Suprapubic skin (tissue), 4 donors: ENCODE measurements at regions not wholly inside any gene's neighbourhood (a gene's known extent, or its start where the extent isn't known, plus 50 kb on each side); places are given as distances from the start of the nearest gene placed in this dataset.

Source experiments
- EP300 ChIP-seq: sonication (generic); formaldehyde crosslinking; IDR thresholded peaks from one replicate; pipeline ENCODE4 v1.6.1; 2017; ENCODE audit warnings: antibody characterized with exemption
- POLR2A ChIP-seq, 2 donors: fragments of 450-650 bp; IDR thresholded peaks; one replicate each; pipeline ENCODE4 v1.6.1; 2017; ENCODE audit warnings: antibody characterized with exemption in 2 of 2, mild to moderate bottlenecking in 2 of 2, moderate library complexity in 2 of 2
- POLR2AphosphoS5 ChIP-seq, 3 donors: sonication (generic); formaldehyde crosslinking; IDR thresholded peaks; one replicate each; pipeline ENCODE4 v1.6.1; 2017; ENCODE audit warnings: antibody characterized with exemption in 3 of 3
- TF ChIP-seq, protein P1 (sequence below), 2 donors: fragments of 200-600 bp in 1 of 2; fragments of 450-650 bp in 1 of 2; sonication (generic) in 1 of 2; IDR thresholded peaks; one replicate each; pipeline ENCODE4 v1.5.1; 2016 to 2019; ENCODE audit warnings: antibody characterized with exemption in 2 of 2, mild to moderate bottlenecking in 1 of 2, moderate library complexity in 1 of 2

GRCh38 chr4:44984083-44984482 is 257.7 kb upstream of the GNPDA2 start:
- TF ChIP-seq, protein P1, sequence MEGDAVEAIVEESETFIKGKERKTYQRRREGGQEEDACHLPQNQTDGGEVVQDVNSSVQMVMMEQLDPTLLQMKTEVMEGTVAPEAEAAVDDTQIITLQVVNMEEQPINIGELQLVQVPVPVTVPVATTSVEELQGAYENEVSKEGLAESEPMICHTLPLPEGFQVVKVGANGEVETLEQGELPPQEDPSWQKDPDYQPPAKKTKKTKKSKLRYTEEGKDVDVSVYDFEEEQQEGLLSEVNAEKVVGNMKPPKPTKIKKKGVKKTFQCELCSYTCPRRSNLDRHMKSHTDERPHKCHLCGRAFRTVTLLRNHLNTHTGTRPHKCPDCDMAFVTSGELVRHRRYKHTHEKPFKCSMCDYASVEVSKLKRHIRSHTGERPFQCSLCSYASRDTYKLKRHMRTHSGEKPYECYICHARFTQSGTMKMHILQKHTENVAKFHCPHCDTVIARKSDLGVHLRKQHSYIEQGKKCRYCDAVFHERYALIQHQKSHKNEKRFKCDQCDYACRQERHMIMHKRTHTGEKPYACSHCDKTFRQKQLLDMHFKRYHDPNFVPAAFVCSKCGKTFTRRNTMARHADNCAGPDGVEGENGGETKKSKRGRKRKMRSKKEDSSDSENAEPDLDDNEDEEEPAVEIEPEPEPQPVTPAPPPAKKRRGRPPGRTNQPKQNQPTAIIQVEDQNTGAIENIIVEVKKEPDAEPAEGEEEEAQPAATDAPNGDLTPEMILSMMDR (IDR thresholded peaks at IDR 0.05): no peak
- TF ChIP-seq POLR2A (IDR thresholded peaks at IDR 0.05) (no peak), POLR2AphosphoS5 (IDR thresholded peaks at IDR 0.05) (no peak), EP300 (no peak)
